A673 (cell line): ENCODE measurements at regions not wholly inside any gene's neighbourhood (a gene's known extent, or its start where the extent isn't known, plus 50 kb on each side); places are given as distances from the start of the nearest gene placed in this dataset.

Experiments used
- EZH2 ChIP-seq: fragments of 200-600 bp; sonication (generic); IDR thresholded peaks from 2 replicates; pipeline ENCODE4 v1.6.1; 2017; ENCODE audit warnings: borderline replicate concordance, low read depth, mild to moderate bottlenecking, mixed read lengths, antibody characterized with exemption, low read length; ENCODE audit not compliant: poor library complexity, severe bottlenecking
- TF ChIP-seq, protein P1 (sequence below): fragments of 300-800, 200-600 bp; sonication (generic); conservative IDR thresholded peaks from 2 replicates; pipeline ENCODE4 v1.5.1; 2017; ENCODE audit warnings: low read depth, mild to moderate bottlenecking, antibody characterized with exemption, low read length, moderate library complexity, mixed read lengths

DNA sequence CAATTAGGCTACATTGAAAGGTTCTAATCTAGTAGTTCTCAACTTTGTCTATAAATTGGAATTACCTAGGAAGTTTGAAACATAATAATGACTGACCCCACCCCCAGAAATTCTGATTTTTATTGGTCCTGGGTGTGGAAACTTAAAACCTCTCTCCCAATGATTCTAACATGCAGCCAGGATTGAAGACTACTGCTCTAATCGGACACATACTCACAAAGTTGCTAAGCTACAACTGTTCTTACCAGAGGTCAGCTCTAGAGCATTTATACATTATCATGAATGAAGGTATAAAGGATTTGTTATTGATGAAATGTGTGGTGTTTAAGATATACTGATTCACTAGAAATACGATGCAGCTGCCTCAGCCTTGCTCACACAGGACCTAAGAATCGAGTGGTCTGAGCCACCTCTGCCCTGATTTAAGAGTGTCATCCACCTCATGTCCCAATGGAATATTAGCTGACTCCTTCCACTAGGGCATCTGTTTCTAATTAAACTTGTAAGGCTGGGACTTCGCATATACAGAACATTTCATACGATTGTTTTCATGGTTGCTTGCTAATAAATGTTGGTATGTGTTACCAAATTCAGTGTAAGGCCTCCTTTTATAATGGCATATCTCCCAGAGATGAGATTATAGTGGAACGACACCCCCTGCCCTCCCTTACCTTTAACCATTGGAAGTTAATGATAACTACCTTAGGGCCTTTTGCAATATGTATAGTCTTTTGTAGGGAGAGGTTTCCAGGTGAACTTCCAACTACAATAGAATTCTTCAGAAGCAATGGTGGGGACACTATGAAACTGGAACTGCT is 410.8 kb upstream of the PDE3A start:
- TF ChIP-seq, protein P1, sequence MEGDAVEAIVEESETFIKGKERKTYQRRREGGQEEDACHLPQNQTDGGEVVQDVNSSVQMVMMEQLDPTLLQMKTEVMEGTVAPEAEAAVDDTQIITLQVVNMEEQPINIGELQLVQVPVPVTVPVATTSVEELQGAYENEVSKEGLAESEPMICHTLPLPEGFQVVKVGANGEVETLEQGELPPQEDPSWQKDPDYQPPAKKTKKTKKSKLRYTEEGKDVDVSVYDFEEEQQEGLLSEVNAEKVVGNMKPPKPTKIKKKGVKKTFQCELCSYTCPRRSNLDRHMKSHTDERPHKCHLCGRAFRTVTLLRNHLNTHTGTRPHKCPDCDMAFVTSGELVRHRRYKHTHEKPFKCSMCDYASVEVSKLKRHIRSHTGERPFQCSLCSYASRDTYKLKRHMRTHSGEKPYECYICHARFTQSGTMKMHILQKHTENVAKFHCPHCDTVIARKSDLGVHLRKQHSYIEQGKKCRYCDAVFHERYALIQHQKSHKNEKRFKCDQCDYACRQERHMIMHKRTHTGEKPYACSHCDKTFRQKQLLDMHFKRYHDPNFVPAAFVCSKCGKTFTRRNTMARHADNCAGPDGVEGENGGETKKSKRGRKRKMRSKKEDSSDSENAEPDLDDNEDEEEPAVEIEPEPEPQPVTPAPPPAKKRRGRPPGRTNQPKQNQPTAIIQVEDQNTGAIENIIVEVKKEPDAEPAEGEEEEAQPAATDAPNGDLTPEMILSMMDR, result no peak
- no peak for TF ChIP-seq EZH2
